ENCODE measurements at regions not wholly inside any gene's neighbourhood (a gene's known extent, or its start where the extent isn't known, plus 50 kb on each side); places are given as distances from the start of the nearest gene placed in this dataset.

DNA sequence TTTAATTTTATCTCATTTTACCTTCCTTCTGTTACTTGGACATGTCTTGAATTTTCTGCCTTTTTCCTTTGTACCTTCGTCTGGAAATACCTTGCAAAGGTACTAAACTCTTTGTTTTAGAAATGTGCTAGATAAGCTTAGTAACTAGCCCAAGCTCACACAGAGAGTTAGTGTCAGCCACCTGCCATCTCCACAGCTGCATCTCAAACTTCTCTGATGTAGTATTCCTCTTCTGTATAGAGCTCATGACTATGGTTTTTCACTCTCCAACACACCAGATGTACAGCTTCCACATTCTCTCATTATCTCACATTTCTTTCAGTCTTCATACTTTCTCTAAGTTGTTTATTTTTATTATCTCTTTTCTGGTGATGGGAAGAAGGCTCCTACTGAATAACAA is 516.6 kb upstream of the ROBO2 start:
- TF ChIP-seq, protein P1, sequence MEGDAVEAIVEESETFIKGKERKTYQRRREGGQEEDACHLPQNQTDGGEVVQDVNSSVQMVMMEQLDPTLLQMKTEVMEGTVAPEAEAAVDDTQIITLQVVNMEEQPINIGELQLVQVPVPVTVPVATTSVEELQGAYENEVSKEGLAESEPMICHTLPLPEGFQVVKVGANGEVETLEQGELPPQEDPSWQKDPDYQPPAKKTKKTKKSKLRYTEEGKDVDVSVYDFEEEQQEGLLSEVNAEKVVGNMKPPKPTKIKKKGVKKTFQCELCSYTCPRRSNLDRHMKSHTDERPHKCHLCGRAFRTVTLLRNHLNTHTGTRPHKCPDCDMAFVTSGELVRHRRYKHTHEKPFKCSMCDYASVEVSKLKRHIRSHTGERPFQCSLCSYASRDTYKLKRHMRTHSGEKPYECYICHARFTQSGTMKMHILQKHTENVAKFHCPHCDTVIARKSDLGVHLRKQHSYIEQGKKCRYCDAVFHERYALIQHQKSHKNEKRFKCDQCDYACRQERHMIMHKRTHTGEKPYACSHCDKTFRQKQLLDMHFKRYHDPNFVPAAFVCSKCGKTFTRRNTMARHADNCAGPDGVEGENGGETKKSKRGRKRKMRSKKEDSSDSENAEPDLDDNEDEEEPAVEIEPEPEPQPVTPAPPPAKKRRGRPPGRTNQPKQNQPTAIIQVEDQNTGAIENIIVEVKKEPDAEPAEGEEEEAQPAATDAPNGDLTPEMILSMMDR (conservative IDR thresholded peaks at IDR 0.05) = no peak
- TF ChIP-seq EZH2 (IDR thresholded peaks at IDR 0.05; ENCODE audit: low read depth) = no peak

Measured in PC-9 (cell line).